ENCODE measurements at regions not wholly inside any gene's neighbourhood (a gene's known extent, or its start where the extent isn't known, plus 50 kb on each side); places are given as distances from the start of the nearest gene placed in this dataset.

DNA sequence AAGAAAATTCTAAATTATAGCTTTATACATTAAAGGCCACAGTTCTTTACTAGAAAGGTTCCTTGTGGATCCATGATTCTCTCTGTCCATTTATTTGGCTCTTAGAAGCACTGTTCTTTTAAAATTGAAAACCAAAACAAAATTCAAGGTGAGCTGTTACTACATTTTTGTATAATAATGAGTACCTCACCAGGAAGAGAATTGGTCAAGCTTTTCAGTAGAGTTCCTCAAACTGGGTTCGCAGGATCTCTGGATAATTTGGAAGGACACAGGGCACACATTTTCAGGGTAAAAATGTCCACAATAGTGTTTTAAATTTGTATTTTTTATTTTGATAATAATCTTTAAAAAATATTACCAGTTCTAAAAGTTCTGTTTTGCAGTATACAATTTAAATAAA is 93.0 kb downstream of the PPP1R3A start:
- DNase-seq (ENCODE audit: low spot score) = no peak
- no peak for FAIRE-seq

GRCh38 chr7:113824117-113824823 is 94.5 kb downstream of the PPP1R3A start:
- DNase-seq (ENCODE audit: low spot score) (peak; percentile 1), FAIRE-seq (no peak)

DNA sequence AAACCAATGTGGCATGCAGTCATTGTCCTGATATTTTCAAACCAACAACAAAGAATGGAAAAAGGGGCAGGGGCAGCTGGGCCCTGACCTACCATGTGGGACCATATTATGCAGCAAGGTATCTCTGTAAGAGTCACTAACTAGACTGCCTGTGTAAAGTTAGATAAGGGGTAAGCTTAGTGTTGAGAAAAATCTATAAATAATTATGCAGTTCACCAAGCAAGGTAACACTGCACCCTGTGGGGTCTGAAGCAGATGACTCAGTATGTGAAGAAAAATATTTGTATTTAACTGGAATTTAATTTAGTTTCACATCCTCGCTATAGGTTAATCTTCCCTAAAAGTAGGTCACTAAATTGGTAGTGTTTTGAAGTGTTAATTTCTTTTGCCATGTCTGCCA is 99.3 kb downstream of the PPP1R3A start:
- DNase-seq (ENCODE audit: low spot score) (no peak), FAIRE-seq (no peak)

GRCh38 chr7:113816639-113817038 is 102.2 kb downstream of the PPP1R3A start:
- DNase-seq (ENCODE audit: low spot score) (no peak), FAIRE-seq (no peak)

DNA sequence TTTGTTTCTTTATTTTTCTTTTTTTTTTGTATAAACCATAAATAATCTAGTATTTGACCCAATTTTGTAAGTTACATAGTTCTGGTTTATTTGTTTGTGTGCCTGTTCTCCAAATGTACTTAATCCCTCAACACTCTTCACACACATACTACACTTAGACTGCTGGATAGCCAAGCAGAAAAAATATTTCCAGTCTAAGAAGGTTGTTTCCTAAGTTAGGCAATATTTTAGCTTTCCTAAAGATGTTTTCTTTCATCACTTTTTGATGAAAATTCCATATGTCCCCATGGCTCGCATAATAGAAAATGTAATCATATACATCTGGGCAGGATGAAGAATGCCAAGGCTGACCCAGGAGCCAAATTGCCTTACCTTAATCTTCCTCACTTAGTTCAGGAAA is 105.3 kb downstream of the PPP1R3A start:
- FAIRE-seq (no peak), DNase-seq (ENCODE audit: low spot score) (no peak)

- no peak for FAIRE-seq
Observed at GRCh38 chr7:113812591-113813255, 106.1 kb downstream of the PPP1R3A start.

GRCh38 chr7:113810080-113810744 is 108.6 kb downstream of the PPP1R3A start:
- FAIRE-seq (no peak), DNase-seq (ENCODE audit: low spot score) (no peak)

More at GRCh38 chr7:113812591-113813255, 106.1 kb downstream of the PPP1R3A start:
- DNase-seq (ENCODE audit: low spot score) = no peak

- DNase-seq (ENCODE audit: low spot score) (no peak), FAIRE-seq (no peak)
Observed at GRCh38 chr7:113809581-113809980, 109.2 kb downstream of the PPP1R3A start.

GRCh38 chr7:113806633-113807327 is 112.0 kb downstream of the PPP1R3A start:
- DNase-seq (ENCODE audit: low spot score) = no peak
- FAIRE-seq = no peak

- no peak for DNase-seq (ENCODE audit: low spot score)
Observed at GRCh38 chr7:113805976-113806375, 112.8 kb downstream of the PPP1R3A start.

DNA sequence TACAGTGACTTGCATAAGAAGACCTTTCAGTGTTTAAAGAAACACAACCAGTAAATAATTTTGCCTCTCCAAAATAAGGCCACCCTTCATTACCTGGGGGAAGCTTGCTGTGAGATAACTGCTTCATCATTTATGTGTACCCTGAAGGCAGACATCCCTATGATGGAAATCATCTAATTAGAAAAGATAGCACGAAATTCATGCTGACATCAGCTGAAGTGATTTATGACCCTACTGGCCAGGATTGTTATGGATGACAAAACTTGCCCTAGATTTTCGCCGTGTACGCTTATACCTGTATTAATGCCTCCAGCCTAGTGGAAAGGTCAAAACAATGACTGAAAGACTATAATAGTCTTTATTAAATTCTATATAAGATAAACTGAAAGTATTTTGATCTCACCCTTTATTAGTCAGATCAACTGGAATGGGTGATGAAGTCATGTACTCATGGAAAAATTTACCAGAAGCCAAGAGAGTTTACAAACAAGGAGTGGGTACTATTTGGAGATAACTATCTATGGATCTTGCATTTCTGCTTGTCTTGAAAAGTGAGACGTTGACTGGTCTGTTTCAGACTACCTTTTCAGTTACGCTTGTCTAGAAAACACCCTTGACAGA is 114.2 kb downstream of the PPP1R3A start:
- DNase-seq (ENCODE audit: low spot score) (no peak), FAIRE-seq (no peak)

More at GRCh38 chr7:113805976-113806375, 112.8 kb downstream of the PPP1R3A start:
- FAIRE-seq = no peak

- FAIRE-seq (no peak), DNase-seq (ENCODE audit: low spot score) (no peak)
Observed at GRCh38 chr7:113801751-113802150, 117.1 kb downstream of the PPP1R3A start.

GRCh38 chr7:113800826-113801225 is 118.0 kb downstream of the PPP1R3A start:
- FAIRE-seq (no peak), DNase-seq (ENCODE audit: low spot score) (no peak)

DNA sequence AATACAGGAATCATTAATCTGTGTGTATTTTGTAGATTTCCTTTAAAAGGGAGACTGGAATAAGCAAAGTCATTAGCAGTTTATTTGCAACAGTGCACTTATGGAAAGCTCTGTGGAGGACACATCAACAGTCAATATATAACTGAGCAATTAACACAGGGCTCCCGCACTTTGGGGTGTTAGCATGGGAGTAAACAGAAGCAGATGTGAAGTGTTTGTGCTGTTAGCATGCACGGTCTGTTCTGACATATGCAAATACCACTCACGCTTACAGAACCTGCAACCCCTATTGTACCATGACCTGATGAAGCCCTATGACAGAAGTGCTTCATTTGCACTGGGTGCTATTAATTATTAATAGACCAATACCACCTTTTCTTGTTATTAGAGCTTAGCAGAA is 118.9 kb downstream of the PPP1R3A start:
- DNase-seq (ENCODE audit: low spot score) = no peak
- FAIRE-seq = no peak

- FAIRE-seq (no peak), DNase-seq (ENCODE audit: low spot score) (no peak)
Observed at GRCh38 chr7:113797420-113798010, 121.3 kb downstream of the PPP1R3A start.

- DNase-seq (ENCODE audit: low spot score) (peak; percentile 2), FAIRE-seq (no peak)
Observed at GRCh38 chr7:113796557-113796956, 122.3 kb downstream of the PPP1R3A start.

- FAIRE-seq = no peak
- no peak for DNase-seq (ENCODE audit: low spot score)
Observed at GRCh38 chr7:113794573-113794972, 124.2 kb downstream of the PPP1R3A start.

DNA sequence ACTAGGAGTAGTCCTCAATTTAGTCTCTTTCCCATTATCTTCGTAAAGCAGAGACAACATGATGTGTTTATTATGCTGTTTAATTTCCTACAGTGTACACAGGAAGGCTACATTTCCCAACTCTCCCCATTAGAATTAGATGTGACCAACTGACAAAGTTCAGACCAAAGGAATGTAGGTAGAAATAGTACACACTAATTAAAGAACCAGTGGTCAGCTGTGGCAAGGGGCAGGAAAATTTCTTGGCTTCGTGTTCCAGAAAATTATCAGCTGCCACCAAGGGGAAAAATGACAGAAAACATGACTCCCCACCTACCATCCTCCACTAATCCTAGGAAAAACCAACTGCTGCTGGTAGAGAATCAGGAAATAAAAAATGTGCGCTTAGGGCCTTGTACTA is 125.6 kb downstream of the PPP1R3A start:
- no peak for DNase-seq (ENCODE audit: low spot score)
- no peak for FAIRE-seq

DNA sequence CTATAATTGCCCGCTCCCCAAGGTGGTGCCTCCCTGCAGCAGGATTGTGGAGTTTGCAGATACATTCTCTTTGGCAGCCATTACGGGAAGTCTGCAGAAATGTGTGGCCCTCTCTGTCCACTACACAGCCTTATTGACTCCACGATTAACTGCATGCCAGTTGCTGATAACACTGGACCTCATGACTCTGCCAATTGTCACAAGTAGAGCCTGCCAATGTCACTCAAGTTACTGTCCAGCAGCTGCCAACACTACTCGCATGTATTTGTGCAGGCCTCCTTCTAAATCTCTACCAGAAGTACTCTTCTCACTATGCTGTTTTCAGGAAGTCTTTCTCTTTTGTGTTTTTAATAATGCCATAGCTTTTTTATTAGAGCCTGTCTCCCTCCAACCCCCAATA is 128.8 kb downstream of the PPP1R3A start:
- DNase-seq (ENCODE audit: low spot score) (no peak), FAIRE-seq (no peak)

- DNase-seq (ENCODE audit: low spot score) (no peak), FAIRE-seq (no peak)
Observed at GRCh38 chr7:113787106-113787505, 131.7 kb downstream of the PPP1R3A start.

DNA sequence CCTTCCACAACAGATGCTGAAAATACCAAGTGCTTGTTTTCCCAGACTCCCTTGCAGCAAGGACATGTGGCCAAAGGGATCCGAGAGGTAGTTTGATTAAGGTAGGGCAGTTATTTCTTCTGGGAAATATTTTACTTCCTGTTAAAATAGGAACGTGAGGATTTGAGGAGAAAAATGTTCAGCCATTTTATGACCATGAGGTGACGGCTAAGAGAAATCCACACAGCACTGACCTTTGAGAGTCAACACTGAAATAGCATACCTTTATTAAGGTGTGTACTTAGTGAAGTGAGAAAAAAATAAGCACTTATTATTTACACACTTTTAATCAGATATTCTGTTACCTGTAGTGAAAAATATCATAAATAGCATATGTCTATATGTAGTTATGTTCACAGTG is 133.9 kb downstream of the PPP1R3A start:
- FAIRE-seq (no peak), DNase-seq (ENCODE audit: low spot score) (no peak)

Data from urothelium cell line (cell line).